ENCODE measurements at regions not wholly inside any gene's neighbourhood (a gene's known extent, or its start where the extent isn't known, plus 50 kb on each side); places are given as distances from the start of the nearest gene placed in this dataset.

DNA sequence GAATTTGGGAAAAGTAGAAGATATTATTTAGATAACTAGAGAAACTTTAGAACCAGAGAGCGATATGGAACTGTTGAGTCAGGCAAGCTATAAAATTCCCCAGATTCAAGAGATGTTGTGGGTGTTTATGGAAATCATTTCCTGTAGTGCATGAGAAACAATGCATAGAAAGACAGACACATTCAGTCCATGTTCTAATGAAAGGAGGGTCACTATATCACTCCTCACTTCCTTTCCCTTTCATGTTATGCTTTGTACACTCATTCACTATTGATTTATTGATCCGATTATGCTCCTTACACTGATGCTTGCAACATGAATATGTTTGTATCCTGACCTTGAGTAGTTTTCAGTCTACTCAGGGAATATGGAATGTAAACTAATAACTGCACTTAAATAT lies 1459.9 kb upstream of the ALCAM start:
- TF ChIP-seq, protein P1, sequence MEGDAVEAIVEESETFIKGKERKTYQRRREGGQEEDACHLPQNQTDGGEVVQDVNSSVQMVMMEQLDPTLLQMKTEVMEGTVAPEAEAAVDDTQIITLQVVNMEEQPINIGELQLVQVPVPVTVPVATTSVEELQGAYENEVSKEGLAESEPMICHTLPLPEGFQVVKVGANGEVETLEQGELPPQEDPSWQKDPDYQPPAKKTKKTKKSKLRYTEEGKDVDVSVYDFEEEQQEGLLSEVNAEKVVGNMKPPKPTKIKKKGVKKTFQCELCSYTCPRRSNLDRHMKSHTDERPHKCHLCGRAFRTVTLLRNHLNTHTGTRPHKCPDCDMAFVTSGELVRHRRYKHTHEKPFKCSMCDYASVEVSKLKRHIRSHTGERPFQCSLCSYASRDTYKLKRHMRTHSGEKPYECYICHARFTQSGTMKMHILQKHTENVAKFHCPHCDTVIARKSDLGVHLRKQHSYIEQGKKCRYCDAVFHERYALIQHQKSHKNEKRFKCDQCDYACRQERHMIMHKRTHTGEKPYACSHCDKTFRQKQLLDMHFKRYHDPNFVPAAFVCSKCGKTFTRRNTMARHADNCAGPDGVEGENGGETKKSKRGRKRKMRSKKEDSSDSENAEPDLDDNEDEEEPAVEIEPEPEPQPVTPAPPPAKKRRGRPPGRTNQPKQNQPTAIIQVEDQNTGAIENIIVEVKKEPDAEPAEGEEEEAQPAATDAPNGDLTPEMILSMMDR (IDR thresholded peaks at IDR 0.05; ENCODE audit: insufficient read depth, low read depth, low read length, missing control alignments): no peak
- no peak overlapping the region for H3K4me3 ChIP-seq (ENCODE audit: low read length)
- DNase-seq (ENCODE audit: low read depth): no peak

DNA sequence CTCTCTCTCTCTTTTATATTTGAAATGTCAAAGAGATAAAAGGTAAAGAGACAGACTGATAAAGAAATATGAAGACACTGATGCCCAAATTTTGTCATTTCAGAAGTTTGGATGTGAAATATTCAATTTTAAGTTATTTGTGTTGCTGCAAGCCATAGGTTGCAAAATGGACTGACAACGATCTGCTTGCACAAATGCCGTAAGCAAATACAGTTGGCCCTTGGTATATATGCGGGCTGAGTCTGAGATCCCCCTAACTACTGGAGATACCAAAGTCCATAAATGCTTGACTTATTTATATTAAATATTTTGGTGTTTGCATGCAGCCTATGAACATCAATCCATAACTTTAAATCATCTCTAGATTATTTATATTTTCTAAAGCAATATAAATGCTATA lies 1459.1 kb upstream of the ALCAM start:
- DNase-seq (ENCODE audit: low read depth): no peak
- H3K4me3 ChIP-seq (ENCODE audit: low read length): no peak overlapping the region
- TF ChIP-seq, protein P1 (IDR thresholded peaks at IDR 0.05; ENCODE audit: insufficient read depth, low read depth, low read length, missing control alignments): no peak

DNA sequence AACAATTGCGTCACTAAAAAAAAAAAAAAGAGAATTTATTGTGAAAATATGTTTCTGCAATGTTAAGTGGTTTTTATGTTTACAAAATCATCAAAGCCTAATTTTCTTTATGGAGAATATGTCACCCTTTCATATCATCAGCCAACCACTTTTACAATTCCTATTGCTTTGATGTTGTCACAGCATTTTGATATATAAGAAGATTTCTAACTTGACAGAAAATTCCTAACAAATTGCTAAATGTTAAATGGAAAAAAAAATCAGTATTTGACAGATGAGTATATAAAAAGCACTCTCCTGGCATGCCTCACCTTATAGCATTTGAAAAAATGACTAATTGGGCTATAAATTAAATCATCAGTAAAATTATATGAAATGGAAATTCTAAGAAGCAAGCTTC lies 1457.3 kb upstream of the ALCAM start:
- no peak for DNase-seq (ENCODE audit: low read depth)
- H3K4me3 ChIP-seq (ENCODE audit: low read length): no peak overlapping the region
- TF ChIP-seq, protein P1 (IDR thresholded peaks at IDR 0.05; ENCODE audit: insufficient read depth, low read depth, low read length, missing control alignments): no peak

DNA sequence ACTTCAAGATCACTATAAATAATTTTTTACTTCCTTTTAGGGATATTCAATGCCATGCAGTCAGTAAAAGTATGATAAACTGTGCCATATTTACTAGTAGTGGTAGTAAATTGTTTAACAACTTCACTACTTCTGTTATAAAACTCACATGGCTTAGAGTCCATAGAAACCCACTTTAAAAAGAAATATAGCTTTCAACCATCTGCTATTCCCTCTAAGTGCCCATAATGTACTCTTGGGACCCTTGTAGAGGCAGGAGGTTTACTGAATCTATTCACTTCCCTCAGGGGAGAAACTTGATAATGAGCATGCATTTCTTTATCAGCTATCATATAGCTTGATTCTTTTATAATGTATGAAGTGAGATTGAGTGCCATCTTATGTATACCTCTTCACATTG lies 1448.4 kb upstream of the ALCAM start:
- TF ChIP-seq, protein P1 (IDR thresholded peaks at IDR 0.05; ENCODE audit: insufficient read depth, low read depth, low read length, missing control alignments): no peak
- DNase-seq (ENCODE audit: low read depth): no peak
- no peak overlapping the region for H3K4me3 ChIP-seq (ENCODE audit: low read length)

DNA sequence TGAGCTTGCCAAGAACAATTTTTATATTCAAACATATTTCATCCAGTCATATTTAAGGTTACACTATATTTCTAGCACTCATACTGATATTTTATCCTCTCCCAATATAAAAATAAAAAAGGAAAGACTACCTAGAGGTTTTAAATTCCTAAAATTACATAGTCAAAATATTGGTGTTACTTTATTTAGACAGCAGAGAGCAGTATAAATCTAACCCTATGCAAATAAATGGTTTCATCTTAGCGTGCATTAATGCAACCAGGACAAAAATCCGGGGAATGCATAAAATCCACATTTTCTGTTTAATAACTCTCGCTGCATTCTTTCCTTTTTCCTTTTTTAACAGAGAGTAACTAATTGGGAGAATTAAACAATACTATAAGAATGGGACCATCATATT lies 1447.4 kb upstream of the ALCAM start:
- no peak overlapping the region for H3K4me3 ChIP-seq (ENCODE audit: low read length)
- no peak for DNase-seq (ENCODE audit: low read depth)
- TF ChIP-seq, protein P1 (IDR thresholded peaks at IDR 0.05; ENCODE audit: insufficient read depth, low read depth, low read length, missing control alignments): no peak

DNA sequence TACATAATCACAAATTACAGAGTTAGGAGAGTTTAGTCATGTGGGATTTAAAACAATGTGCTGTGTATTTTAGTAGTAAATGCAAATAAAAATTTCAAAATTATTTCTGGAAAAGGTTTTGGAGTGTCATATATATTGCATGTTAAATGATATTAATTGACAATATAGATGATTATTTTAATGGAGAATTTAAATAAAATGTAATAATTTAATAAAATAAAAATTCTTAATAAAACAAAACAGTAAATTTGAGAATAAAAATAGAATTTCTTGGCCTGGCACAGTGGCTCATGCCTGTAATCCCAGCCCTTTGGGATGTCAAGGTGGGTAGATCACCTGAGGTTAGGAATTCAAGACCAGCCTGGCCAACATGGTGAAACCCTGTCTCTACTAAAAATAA lies 1442.8 kb upstream of the ALCAM start:
- TF ChIP-seq, protein P1 (IDR thresholded peaks at IDR 0.05; ENCODE audit: insufficient read depth, low read depth, low read length, missing control alignments): no peak
- DNase-seq (ENCODE audit: low read depth): no peak
- no peak overlapping the region for H3K4me3 ChIP-seq (ENCODE audit: low read length)

DNA sequence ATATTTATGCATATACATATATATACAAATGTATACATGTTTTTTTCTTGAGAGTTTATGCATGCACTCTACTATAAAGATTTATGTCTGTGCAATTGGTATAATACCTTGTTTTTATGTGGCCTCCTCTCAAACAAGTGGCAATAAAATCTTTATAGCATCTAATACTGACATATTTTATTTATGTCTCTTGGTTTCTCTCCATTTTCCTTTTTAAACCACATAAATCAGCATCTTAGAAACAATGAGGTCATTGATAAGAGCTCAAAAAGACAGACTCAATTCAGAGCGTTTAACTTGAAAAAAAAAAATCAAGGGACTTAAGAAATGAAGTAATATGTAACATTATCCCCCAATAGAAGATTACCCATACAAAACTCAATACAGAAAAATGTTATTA lies 1442.2 kb upstream of the ALCAM start:
- TF ChIP-seq, protein P1 (IDR thresholded peaks at IDR 0.05; ENCODE audit: insufficient read depth, low read depth, low read length, missing control alignments): no peak
- no peak for DNase-seq (ENCODE audit: low read depth)
- no peak overlapping the region for H3K4me3 ChIP-seq (ENCODE audit: low read length)
